ENCODE measurements at regions not wholly inside any gene's neighbourhood (a gene's known extent, or its start where the extent isn't known, plus 50 kb on each side); places are given as distances from the start of the nearest gene placed in this dataset.

DNA sequence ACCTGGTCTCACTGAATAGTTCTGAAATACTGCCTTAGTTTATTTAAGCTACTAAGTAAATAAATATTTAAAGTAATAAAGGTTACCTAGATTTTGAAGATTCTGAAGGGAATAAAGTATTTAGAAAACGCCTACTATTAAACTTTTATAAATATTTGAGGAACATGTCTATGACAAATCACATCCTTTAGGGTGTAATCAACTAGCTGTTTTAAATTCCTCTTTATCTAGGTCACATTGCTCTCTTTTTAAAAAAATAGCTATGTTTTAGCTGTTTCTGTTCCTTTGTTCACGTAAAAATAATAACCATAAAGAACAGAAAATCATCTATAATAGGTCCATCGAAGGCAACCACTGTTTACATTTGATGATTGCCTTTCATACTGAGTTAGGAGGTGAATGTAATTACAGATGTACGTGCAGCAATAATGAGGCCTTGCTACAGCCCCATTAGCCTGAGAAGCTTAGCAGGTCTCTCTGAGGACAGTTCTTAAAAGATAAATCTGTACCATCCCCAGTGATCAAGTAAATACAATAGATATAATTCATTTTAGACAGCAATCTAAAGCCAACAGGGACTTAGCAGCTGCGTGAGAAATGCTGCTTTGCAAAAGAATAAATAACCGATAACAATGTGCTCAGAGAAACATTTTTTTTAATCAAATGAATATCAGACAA is 449.5 kb downstream of the LIG4 start:
- H3K9ac ChIP-seq, result no peak overlapping the region
- H3K27me3 ChIP-seq (ENCODE audit: insufficient read depth, low read depth), result no peaks in the 10 kb centered on the region
- H4K20me1 ChIP-seq (ENCODE audit: insufficient read depth), result no peaks in the 10 kb centered on the region
- no peaks in the 10 kb centered on the region for H3K36me3 ChIP-seq (ENCODE audit: insufficient read depth)
- H3K27ac ChIP-seq, result no peak overlapping the region
- TF ChIP-seq, protein P1, sequence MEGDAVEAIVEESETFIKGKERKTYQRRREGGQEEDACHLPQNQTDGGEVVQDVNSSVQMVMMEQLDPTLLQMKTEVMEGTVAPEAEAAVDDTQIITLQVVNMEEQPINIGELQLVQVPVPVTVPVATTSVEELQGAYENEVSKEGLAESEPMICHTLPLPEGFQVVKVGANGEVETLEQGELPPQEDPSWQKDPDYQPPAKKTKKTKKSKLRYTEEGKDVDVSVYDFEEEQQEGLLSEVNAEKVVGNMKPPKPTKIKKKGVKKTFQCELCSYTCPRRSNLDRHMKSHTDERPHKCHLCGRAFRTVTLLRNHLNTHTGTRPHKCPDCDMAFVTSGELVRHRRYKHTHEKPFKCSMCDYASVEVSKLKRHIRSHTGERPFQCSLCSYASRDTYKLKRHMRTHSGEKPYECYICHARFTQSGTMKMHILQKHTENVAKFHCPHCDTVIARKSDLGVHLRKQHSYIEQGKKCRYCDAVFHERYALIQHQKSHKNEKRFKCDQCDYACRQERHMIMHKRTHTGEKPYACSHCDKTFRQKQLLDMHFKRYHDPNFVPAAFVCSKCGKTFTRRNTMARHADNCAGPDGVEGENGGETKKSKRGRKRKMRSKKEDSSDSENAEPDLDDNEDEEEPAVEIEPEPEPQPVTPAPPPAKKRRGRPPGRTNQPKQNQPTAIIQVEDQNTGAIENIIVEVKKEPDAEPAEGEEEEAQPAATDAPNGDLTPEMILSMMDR (conservative IDR thresholded peaks at IDR 0.05; ENCODE audit: low read depth, low read length), result no peak
- H3K79me2 ChIP-seq (ENCODE audit: insufficient read depth, low read depth), result no peaks in the 10 kb centered on the region
- H3K4me3 ChIP-seq (IDR thresholded peaks at IDR 0.05; ENCODE audit: insufficient read depth, low read depth, low read length), result no peak overlapping the region
- no peak overlapping the region for H2AFZ ChIP-seq (ENCODE audit: low read depth)
- no peak overlapping the region for H3K4me2 ChIP-seq
- no peaks in the 10 kb centered on the region for H3K4me1 ChIP-seq (ENCODE audit: low read depth, poor library complexity, severe bottlenecking)

- Histone ChIP-seq H3K4me2 (no peak overlapping the region), H3K27me3 (ENCODE audit: insufficient read depth, low read depth) (no peaks in the 10 kb centered on the region), H3K4me3 (IDR thresholded peaks at IDR 0.05; ENCODE audit: insufficient read depth, low read depth, low read length) (no peak overlapping the region), H3K36me3 (ENCODE audit: insufficient read depth) (no peaks in the 10 kb centered on the region), H3K4me1 (ENCODE audit: low read depth, poor library complexity, severe bottlenecking) (no peaks in the 10 kb centered on the region), H3K9ac (no peak overlapping the region), H4K20me1 (ENCODE audit: insufficient read depth) (no peaks in the 10 kb centered on the region), H2AFZ (ENCODE audit: low read depth) (no peak overlapping the region), H3K79me2 (ENCODE audit: insufficient read depth, low read depth) (no peaks in the 10 kb centered on the region), H3K27ac (no peak overlapping the region)
- TF ChIP-seq, protein P1 (conservative IDR thresholded peaks at IDR 0.05; ENCODE audit: low read depth, low read length), result no peak
These were observed 451.3 kb downstream of the LIG4 start for GRCh38 chr13:107764046-107764445.

DNA sequence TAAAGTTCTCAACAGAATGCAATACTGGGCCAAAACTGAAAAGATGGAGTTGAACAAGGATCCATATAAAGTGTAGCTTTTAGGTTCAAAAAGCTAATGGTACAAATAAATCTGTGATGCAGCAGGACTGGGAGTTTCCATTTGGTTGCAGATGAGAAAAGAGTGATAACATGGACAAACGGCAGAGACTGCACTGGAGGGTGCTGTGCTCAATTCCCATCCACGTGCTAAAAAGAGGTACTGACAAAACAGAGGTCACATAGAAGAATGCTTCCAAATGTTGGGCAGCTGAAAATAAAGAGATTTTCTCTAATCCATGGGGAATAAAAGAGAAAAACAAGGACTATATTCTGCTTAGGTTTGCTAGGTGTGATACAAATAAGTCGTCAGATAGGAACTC is 461.6 kb downstream of the LIG4 start:
- Histone ChIP-seq H3K36me3 (ENCODE audit: insufficient read depth) (no peaks in the 10 kb centered on the region), H3K27me3 (ENCODE audit: insufficient read depth, low read depth) (no peaks in the 10 kb centered on the region), H3K79me2 (ENCODE audit: insufficient read depth, low read depth) (no peaks in the 10 kb centered on the region), H3K4me3 (IDR thresholded peaks at IDR 0.05; ENCODE audit: insufficient read depth, low read depth, low read length) (no peak overlapping the region), H2AFZ (ENCODE audit: low read depth) (no peak overlapping the region), H3K27ac (no peak overlapping the region), H3K4me2 (no peak overlapping the region), H3K4me1 (ENCODE audit: low read depth, poor library complexity, severe bottlenecking) (no peaks in the 10 kb centered on the region), H4K20me1 (ENCODE audit: insufficient read depth) (no peaks in the 10 kb centered on the region), H3K9ac (no peak overlapping the region)
- TF ChIP-seq, protein P1 (conservative IDR thresholded peaks at IDR 0.05; ENCODE audit: low read depth, low read length), result no peak

- H3K4me2 ChIP-seq, result no peak overlapping the region
- H3K4me3 ChIP-seq (IDR thresholded peaks at IDR 0.05; ENCODE audit: insufficient read depth, low read depth, low read length), result no peak overlapping the region
- no peaks in the 10 kb centered on the region for H3K79me2 ChIP-seq (ENCODE audit: insufficient read depth, low read depth)
- H3K27me3 ChIP-seq (ENCODE audit: insufficient read depth, low read depth), result no peaks in the 10 kb centered on the region
- TF ChIP-seq, protein P1 (conservative IDR thresholded peaks at IDR 0.05; ENCODE audit: low read depth, low read length), result no peak
- H4K20me1 ChIP-seq (ENCODE audit: insufficient read depth), result no peaks in the 10 kb centered on the region
- H2AFZ ChIP-seq (ENCODE audit: low read depth), result no peak overlapping the region
- H3K4me1 ChIP-seq (ENCODE audit: low read depth, poor library complexity, severe bottlenecking), result no peaks in the 10 kb centered on the region
- no peak overlapping the region for H3K27ac ChIP-seq
- no peaks in the 10 kb centered on the region for H3K36me3 ChIP-seq (ENCODE audit: insufficient read depth)
- H3K9ac ChIP-seq, result no peak overlapping the region
These were observed 462.0 kb downstream of the LIG4 start for GRCh38 chr13:107753291-107753690.

All from KMS-11 (cell line).